Glomerular endothelial cell (primary cell): ENCODE measurements at regions not wholly inside any gene's neighbourhood (a gene's known extent, or its start where the extent isn't known, plus 50 kb on each side); places are given as distances from the start of the nearest gene placed in this dataset.
"Not testable (repeated sequence)": the region's sequence is repeated elsewhere in the genome, so short reads cannot be mapped to it uniquely, and the experiment has no call there.

Experiments
- DNase-seq: peaks from one replicate; pipeline ENCODE4 v3.0.0-alpha.2; 2011; ENCODE audit warnings: low read depth, low spot score; ENCODE audit errors: extremely low read depth

DNA sequence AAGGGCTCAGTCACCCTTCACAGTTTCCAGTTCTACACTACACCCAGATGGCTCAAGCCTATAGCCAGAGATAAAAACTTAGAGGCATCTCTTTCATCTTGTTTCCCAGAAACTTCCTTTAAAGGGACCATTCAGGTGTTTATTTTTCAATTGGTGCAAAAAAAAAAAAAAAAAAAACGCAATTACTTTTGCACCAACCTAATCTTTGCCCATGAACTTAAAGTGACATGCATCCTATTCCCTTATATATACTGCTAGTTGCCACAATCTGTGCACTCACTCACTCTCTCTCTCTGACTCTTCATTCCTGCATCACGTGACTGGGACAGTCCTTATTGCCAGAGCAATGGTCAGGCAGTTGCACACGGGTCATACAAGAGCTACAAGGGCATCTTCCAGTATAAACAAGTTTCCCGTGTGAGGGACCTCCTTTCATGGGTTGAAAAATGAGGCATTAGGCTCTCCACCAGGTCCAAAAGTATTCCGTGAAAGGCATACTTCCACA, 789.4 kb downstream of the EPHA4 start:
- no peak for DNase-seq

- DNase-seq, result no peak
Observed at GRCh38 chr2:220783671-220784070, 788.4 kb downstream of the EPHA4 start.

DNA sequence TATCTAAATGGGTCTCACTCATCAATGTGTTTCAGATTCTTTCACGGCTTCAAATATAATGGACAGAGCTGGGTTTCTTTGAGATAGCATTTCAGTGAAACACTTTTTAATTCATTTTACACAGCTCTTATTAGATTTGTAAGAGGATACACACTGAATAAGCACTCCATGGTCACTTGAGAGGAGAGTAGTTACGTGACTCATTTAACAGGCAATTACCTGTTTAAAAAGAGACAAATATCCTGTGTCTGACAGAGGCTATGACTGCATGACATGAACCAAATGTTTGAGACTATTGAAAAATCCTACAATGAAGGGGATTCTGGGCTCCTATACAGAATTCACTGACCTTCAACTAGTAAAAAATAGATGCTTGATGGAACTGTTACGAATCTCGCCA, 786.9 kb downstream of the EPHA4 start:
- DNase-seq, result no peak

DNA sequence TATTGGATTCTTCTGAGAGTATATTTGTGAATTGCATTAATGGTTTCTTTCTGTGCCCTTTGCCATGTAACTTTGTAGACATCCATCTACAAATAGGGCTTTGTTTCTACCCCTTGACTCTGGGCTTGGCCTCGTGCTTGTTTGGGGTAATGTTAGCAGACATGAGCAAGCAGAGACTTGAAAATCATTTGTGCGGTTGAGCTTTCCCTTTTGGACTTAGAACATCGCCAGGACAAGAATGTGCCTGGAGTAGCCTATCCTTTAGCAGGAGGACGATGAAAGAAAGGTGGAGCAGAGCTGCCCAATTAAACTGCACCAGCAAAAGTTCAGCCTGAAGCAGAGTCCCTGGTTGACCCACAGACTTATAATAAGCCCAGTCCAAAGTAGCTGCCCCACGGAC, 785.9 kb downstream of the EPHA4 start:
- no peak for DNase-seq

DNA sequence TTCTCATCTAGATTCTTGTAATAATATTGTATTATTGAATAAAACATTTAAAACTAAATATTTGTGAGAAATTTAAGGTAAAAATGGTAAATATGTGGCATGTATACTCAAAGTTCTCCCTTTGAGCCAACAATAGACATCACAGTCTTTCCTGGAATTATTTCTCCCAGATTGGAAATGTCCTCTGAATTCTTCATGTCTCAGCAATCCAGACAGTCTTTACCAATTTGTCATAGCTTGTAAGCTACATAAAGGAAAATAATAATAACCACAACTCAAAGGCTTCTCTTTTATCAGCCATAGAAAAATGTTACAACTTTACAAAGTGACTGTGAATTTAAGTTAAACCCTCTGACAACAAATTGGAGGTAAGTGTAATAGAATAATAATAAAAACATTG, 784.9 kb downstream of the EPHA4 start:
- DNase-seq, result no peak

GRCh38 chr2:220789961-220790360, 782.1 kb downstream of the EPHA4 start:
- DNase-seq, result no peak

GRCh38 chr2:220795705-220796104, 776.4 kb downstream of the EPHA4 start:
- no peak for DNase-seq

DNA sequence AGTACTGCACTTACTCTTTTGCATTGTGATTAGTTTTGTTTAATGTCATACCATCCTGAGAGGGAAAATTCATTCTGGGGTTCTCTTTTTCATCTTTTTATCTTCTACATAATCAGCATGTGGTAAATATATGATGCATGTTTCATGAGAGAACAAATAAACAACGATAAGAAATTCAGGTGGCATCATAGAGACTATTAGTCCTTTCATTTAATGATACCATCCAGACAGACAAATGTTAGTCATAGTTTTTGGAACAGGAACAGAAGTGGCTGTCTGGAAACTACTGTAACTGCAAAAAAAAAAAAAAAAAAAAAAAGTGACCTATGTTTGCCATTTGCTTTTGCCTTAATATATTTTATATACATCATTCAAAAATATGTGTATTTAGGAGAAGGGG, 761.0 kb downstream of the EPHA4 start:
- no peak for DNase-seq

DNA sequence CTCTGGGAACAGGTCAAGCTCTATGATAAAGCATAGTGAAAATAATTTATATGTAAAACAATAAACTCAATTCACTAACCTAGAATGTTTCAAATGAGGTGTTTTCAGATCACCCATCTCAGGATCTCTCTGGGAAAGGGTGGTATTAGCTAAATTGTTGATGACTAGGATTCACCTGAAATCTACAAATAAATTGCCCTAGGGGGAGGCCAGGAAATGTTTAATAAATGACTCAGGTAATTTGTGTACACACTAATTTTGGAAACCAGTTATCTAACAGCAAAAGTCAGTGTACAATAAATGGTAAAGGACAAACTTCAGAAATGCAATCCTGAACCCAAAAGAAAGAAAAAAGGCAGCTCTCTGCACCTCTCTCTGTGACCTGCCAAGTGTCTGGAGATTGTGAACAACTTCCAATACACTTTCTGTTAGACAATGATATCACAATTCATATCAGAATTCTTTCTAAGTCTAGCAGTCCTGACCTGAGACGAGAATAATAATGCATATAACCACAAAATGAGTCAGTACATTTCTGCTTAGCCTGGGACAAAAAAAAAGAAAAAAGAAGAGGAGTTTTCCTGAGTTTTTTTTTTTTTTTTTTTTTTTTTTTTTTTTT, 760.0 kb downstream of the EPHA4 start:
- DNase-seq, result no peak

DNA sequence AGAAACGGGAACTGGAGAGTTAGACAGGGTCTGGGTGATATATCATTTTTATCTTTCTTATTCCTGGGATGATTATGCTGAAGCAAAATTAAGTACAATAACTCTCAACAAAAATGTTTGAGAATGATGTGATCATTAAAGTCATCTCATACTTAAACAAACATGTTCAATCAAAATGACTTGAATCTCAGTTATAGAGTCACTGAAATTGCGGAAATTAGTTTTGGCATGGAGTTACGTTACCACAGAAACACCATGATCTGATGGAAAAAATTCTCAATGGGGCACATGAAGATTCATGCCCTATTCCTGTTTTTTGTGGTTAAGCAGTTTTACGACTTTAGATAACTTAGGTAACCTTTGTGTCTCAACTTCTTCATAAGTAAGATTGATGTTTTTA, 757.7 kb downstream of the EPHA4 start:
- no peak for DNase-seq

GRCh38 chr2:220815698-220816097, 756.4 kb downstream of the EPHA4 start:
- DNase-seq, result no peak

DNA sequence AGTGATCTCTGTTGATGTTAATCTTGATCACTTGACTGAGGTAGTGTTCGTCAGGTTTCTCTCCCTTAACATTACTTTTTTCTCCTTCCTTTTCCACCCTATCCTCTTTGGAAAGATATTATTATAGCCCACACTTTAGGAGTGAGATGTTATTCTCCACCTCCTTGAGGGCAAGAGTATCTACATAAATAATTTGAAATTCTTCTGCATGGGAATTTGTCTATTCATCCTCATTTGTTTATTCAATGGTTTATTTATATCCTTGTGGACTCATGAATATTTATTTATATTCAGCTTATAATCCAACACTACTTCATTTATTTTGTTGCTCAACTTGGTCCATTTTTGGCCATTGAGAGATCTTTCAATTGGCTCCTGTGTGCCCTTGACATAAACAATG, 750.4 kb downstream of the EPHA4 start:
- no peak for DNase-seq

DNA sequence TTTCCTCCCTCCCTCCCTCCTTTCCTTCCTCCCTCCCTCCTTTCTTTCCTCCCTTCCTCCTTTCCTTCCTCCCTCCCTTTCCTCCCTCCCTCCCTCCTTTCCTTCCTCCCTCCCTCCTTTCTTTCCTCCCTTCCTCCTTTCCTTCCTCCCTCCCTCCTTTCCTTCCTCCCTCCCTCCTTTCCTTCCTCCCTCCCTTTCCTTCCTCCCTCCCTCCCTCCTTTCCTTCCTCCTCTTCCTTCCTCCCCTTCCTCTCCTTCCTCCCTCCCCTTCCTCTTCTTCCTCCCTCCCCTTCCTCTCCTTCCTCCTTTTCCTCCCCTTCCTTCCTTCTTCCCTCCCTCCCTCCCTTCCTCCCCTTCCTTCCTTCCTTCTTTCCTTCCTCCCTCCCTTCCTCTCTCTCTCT, 748.5 kb downstream of the EPHA4 start:
- not testable (repeated sequence) for DNase-seq

DNA sequence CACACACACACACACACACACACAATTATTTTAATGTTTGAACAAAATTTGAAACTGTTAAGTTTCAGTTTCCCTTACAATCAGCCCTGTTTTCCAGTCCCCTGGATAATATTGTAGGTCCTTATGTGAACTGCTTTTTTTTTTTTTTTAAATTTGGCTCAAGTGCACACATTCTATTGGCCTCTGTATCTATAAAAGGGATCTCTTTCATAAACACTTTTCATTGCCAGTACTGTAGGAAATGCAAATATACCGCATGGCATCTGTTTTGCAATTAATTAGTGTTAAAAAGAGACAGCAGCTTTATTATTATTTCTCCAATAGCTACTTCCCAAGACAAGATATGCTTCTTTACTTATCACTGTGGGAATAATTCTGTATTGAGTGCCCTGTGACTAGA, 738.7 kb downstream of the EPHA4 start:
- DNase-seq, result no peak

GRCh38 chr2:220835583-220835982, 736.5 kb downstream of the EPHA4 start:
- no peak for DNase-seq

DNA sequence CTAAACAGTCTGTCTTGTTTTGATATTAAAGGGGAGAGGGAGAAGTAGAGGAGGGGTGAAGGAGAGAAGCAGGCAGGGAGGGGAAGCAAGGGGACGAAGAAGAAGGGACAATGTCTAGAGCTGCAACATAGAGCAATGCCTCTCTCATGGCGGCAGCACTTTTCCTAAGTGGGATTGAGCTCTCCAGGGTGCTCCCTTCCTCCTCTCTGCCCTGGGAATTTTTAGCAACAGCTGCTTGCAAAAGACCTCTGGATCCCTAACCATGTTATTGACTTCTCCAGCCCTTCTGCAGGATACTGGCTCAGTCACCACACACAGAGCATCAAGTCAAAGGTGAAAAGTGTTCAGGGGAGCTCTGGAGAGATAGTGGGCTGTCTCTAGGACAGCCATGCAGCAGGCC, 734.9 kb downstream of the EPHA4 start:
- no peak for DNase-seq

DNA sequence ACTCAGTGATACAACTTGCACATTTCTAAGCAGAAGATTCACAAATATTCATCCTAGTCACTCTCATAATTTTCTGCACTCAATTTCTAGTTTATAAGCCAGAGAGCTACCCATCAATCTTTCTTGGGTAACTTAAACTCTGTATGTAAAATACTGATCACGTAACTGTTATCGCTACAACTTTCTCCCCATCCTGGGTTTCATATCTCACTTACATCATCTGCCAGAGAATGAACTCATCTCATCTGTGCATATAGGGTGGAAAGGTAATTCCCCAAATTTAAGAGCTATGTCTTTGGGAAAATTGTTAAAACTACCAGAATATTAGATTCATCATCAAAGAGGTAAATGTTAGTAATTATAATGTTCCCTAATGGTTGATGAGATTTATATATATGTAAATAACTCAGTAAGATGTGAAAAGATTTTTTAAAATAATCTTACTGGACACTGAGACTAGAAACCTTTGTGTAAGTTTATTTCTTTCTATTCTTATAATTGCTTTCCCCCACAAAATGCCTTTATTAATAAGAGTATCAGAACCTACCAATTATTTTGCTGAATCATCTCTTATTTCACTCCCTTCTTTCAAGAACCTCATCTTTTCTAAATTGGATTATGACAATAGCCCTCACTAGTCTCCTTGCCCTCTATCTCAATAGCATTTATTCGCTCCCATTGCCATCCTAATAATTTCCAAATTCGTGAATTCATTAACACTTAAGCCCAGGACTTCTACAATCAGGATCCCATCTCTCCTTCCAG, 729.0 kb downstream of the EPHA4 start:
- DNase-seq, result no peak

GRCh38 chr2:220845766-220846273, 726.3 kb downstream of the EPHA4 start:
- no peak for DNase-seq

DNA sequence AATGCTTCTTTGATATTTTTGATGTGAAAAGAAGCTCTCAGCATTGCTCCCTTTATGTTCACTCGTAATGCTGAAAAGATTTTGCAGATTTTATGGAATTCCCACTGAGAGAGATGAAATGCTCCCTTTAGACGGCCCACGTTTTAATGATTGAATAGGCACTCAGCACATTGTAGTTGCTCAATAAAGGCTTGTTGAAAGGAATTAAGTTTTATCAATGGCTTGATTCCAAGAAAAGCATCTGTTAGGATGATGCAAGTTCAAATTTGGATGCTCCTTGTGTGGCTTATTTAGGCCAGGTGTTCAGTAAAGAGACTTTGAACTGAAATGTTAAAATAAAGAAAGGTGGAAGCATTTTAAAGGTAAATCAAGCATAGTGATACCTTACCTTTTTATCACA, 725.1 kb downstream of the EPHA4 start:
- no peak for DNase-seq

DNA sequence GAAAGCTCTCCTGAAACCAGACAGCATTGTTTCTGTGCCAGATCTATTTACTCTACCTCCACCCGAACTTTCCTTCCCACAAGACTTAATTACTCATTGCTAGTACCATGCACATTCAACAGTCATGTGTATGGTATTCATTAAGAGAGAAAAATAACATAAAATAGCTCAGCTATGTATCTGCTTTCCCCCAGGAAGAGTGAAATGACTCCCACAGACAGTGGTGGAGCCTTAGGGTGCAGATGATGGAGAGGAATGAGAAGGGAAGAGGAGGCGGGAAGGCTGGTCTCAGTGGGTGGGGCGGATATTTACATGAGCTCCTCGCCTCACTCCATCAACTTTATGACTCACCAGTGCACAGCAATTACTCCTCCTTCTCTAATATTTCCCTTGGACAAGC, 724.5 kb downstream of the EPHA4 start:
- no peak for DNase-seq

GRCh38 chr2:220849433-220849832, 722.7 kb downstream of the EPHA4 start:
- DNase-seq, result no peak

DNA sequence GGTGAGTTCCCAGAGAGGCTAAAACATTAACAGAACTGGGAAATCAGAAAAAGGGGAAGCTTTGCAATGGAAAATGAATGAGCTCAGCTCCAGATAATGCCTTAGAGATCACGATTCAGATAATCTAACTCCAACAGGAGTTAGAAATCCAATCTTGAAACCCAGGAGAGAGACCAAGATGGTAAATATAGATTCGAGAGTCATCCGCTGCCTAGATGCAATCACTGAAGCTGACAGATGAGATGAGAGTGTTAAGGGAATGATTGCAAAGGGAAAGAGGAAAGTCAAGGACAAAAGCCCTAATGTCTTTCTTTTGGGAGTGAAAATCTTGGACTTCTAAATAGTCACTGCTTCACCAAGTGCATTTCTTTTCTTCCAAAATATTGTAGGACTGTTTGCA, 722.0 kb downstream of the EPHA4 start:
- DNase-seq, result no peak
